Tibial artery (tissue), 4 donors: ENCODE measurements at regions not wholly inside any gene's neighbourhood (a gene's known extent, or its start where the extent isn't known, plus 50 kb on each side); places are given as distances from the start of the nearest gene placed in this dataset.
"Not testable (repeated sequence)": the region's sequence is repeated elsewhere in the genome, so short reads cannot be mapped to it uniquely, and the experiment has no call there.

ENCODE experiments used
- DNase-seq, 2 donors: peaks; one replicate each; pipeline ENCODE4 v3.0.0-alpha.2; 2019
- H3K27ac ChIP-seq, 2 donors: fragments of 200-600 bp; sonication (generic) in 1 of 2; 1 replicate in 1 of 2; 2 replicates in 1 of 2; pipeline ENCODE4 v1.5.1; 2018 to 2019; ENCODE audit warnings: mild to moderate bottlenecking in 1 of 2
- H3K27me3 ChIP-seq, 2 donors: fragments of 200-600 bp; sonication (generic) in 1 of 2; one replicate each; pipeline versions ENCODE4 v1.5.1 to v1.6.0; 2016 to 2019
- H3K36me3 ChIP-seq, 3 donors: fragments of 200-600 bp; sonication (generic) in 2 of 3; one replicate each; pipeline ENCODE4 v1.5.1; 2016 to 2019; ENCODE audit warnings: mild to moderate bottlenecking in 2 of 3
- H3K4me1 ChIP-seq, 4 donors: fragments of 200-600 bp; sonication (generic) in 2 of 4; 1 replicate in 3 of 4; 2 replicates in 1 of 4; pipeline ENCODE4 v1.5.1; 2016 to 2019
- H3K4me3 ChIP-seq, 2 donors: fragments of 200-600 bp; sonication (generic) in 1 of 2; 1 replicate in 1 of 2; 2 replicates in 1 of 2; pipeline ENCODE4 v1.5.1; 2018 to 2019; ENCODE audit warnings: mild to moderate bottlenecking in 2 of 2
- H3K9me3 ChIP-seq, 3 donors: fragments of 200-600 bp; sonication (generic) in 1 of 3; one replicate each; pipeline ENCODE4 v1.5.1; 2016 to 2019
- intact Hi-C: fragments of 100-400 bp; cut with DNase I; formaldehyde crosslinking; loops from one replicate; pipeline ENCODE4 v1.15.0; 2023; ENCODE audit warnings: low total_unique reads
- TF ChIP-seq, protein P1 (sequence below), 2 experiments: fragments of 200-600 bp in 1 of 2; fragments of 450-650 bp in 1 of 2; IDR thresholded peaks; one replicate each; pipeline ENCODE4 v1.5.1; 2017 to 2019; ENCODE audit warnings: antibody characterized with exemption in 2 of 2, mild to moderate bottlenecking in 1 of 2, moderate library complexity in 1 of 2

DNA sequence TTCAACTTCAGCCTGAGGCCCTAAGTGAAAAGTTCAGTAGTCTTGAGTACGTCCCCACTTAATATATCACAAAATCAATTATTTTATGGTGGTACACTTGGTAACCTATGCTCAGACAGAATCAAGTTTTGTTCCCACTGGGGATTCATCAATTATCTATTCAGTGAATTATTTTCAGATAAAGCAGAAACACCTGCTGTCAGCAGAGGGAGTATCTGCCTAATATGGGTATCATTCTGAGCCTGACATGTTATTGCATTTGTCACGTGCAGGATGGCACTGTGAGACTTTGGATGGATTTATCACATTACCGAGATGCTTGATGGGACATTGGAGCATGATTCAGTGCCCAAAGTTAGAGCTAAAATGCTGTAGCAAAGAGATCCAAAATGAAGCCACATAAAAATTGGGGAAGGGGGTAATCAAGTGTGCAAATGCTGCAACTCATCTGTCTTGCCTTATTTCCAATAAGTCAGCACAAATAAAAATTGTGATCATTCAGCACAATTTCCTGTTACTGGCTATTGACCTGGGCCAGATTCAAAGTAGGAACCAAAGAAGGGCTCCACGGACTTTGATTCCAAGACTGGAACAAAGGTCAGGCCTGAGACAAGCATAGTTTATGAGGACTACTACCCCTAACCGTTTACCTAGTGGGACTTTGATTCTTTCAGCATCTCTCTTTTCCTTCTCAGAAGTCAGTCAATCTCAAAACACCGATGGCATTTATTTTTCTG is 657.6 kb downstream of the LMO4 start:
- DNase-seq: no peak
- H3K9me3 ChIP-seq: no peaks in the 10 kb centered on the region
- no peak overlapping the region for H3K27ac ChIP-seq
- no peak overlapping the region for H3K4me3 ChIP-seq
- TF ChIP-seq, protein P1, sequence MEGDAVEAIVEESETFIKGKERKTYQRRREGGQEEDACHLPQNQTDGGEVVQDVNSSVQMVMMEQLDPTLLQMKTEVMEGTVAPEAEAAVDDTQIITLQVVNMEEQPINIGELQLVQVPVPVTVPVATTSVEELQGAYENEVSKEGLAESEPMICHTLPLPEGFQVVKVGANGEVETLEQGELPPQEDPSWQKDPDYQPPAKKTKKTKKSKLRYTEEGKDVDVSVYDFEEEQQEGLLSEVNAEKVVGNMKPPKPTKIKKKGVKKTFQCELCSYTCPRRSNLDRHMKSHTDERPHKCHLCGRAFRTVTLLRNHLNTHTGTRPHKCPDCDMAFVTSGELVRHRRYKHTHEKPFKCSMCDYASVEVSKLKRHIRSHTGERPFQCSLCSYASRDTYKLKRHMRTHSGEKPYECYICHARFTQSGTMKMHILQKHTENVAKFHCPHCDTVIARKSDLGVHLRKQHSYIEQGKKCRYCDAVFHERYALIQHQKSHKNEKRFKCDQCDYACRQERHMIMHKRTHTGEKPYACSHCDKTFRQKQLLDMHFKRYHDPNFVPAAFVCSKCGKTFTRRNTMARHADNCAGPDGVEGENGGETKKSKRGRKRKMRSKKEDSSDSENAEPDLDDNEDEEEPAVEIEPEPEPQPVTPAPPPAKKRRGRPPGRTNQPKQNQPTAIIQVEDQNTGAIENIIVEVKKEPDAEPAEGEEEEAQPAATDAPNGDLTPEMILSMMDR (IDR thresholded peaks at IDR 0.05): no peak
- no peaks in the 10 kb centered on the region for H3K4me1 ChIP-seq
- intact Hi-C loops: no loop called here
- no peaks in the 10 kb centered on the region for H3K27me3 ChIP-seq
- H3K36me3 ChIP-seq: no peaks in the 10 kb centered on the region

DNA sequence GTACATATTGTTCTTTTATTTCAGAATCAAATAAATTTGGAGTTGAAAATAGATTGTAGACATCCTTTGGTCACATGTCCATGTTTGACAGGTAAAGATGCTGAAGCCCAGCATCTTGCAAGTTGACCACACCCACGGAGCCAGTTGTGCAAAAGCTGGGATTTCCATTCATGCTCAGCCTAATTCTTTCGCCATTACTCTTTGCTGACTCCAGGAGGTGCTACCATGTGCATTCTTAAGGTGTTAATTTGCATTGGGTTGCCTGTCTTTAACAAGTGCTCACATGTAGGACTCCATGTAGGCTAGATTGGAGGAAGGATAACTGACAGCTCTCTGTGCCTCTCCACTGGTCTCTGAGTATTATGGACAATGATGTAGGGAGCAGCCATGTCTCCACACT is 660.7 kb downstream of the LMO4 start:
- DNase-seq: no peak
- intact Hi-C loops: no loop called here
- Histone ChIP-seq H3K36me3 (no peaks in the 10 kb centered on the region), H3K4me3 (no peak overlapping the region), H3K27me3 (no peaks in the 10 kb centered on the region), H3K9me3 (no peaks in the 10 kb centered on the region), H3K27ac (no peak overlapping the region), H3K4me1 (no peaks in the 10 kb centered on the region)
- TF ChIP-seq, protein P1 (IDR thresholded peaks at IDR 0.05): no peak

DNA sequence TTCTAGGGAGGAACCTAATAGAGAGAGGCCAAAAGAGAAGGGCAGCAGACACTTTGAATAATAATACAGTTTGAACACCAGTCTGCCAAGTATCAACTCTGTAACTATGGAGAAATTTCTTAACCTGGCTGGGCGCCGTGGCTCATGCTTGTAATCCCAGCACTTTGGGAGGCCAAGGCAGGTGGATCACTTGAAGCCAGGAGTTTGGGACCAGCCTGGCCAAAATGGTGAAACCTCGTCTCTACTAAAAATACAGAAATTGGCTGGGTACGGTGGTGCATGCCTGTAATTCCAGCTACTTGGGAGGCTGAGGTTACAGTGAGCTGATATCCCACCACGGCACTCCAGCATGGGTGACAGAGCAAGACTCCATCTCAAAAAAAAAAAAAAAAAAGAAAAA is 663.9 kb downstream of the LMO4 start:
- H3K36me3 ChIP-seq, H3K9me3 ChIP-seq, H3K4me1 ChIP-seq, H3K4me3 ChIP-seq, H3K27ac ChIP-seq, intact Hi-C loops, H3K27me3 ChIP-seq: not testable (repeated sequence)
- peak; percentile 39 to 80 for DNase-seq

DNA sequence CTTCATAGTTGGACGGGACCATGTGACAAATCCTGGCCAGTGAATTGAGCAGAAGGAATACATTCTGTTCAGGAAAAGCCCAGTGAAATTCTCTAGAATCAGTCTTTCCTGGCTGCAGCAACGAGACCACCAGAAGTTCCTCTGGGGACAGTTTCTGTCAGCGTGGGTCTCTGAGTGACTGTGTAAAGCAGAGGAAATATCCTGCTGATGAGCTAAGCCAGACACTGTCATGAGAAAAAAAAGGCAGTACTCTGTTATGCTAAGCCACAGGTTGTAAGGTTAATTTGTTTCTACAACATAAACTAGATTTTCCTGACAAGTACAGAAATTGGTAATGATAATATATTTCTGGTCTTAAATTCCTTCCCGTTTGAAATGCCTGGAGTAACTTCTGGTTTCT is 664.4 kb downstream of the LMO4 start:
- Histone ChIP-seq H3K4me1 (no peaks in the 10 kb centered on the region), H3K27ac (no peak overlapping the region), H3K36me3 (no peaks in the 10 kb centered on the region), H3K9me3 (no peaks in the 10 kb centered on the region), H3K27me3 (no peaks in the 10 kb centered on the region), H3K4me3 (no peak overlapping the region)
- TF ChIP-seq, protein P1 (IDR thresholded peaks at IDR 0.05): no peak
- no peak for DNase-seq
- intact Hi-C loops: no loop called here

DNA sequence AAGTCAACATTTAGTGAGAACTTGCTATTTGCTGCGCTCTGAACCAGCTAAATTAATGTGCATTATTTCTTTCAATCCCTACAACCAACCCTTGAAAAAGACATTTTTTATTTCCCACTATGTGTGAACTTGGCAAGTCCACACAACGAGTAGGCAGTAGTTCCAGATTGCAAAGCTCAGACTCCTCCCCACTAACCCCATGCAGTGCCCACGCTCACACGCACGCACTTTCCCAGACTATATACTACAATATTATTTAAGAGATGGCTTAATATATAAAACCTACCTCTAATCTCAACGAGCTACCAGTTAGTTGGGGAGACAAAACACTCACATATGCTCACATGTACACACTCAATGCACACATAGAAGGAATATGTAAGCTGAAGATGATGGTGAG is 671.2 kb downstream of the LMO4 start:
- H3K27me3 ChIP-seq: no peaks in the 10 kb centered on the region
- no peak overlapping the region for H3K27ac ChIP-seq
- no peaks in the 10 kb centered on the region for H3K9me3 ChIP-seq
- peaks cover 0 to 7% (median 0%) of the 10 kb centered on the region in 4 donors for H3K4me1 ChIP-seq
- intact Hi-C loops: no loop called here
- no peak for DNase-seq
- TF ChIP-seq, protein P1 (IDR thresholded peaks at IDR 0.05): no peak
- H3K4me3 ChIP-seq: no peak overlapping the region
- no peaks in the 10 kb centered on the region for H3K36me3 ChIP-seq

DNA sequence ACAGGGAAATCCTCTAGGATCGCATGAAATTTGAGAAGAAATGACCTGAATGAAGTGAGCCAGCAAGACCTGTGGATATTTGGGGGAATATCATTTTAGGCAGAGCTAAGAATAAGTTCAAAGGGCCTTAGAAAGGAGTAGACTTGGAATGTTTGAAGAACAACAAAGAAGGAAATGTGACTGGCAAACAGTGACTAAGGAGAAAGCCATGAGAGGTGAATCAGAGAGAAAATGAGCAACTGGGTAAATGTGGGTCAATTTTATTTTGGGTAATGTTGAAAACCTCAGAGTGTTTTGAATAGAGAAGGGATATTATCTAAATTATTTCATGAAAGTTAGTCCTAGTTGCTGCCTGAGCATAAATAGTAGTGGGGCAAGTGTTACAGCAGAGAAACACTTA is 672.8 kb downstream of the LMO4 start:
- intact Hi-C loops: no loop called here
- no peak for DNase-seq
- Histone ChIP-seq H3K27me3 (no peaks in the 10 kb centered on the region), H3K4me3 (no peak overlapping the region), H3K9me3 (no peaks in the 10 kb centered on the region), H3K27ac (no peak overlapping the region), H3K36me3 (no peaks in the 10 kb centered on the region), H3K4me1 (peaks cover 0 to 7% (median 0%) of the 10 kb centered on the region in 4 donors)
- TF ChIP-seq, protein P1 (IDR thresholded peaks at IDR 0.05): no peak
